ENCODE measurements at regions not wholly inside any gene's neighbourhood (a gene's known extent, or its start where the extent isn't known, plus 50 kb on each side); places are given as distances from the start of the nearest gene placed in this dataset.

GRCh38 chr7:125563964-125564529 lies 634.4 kb upstream of the POT1 start:
- peak; percentile 42 for DNase-seq (ENCODE audit: low spot score)

GRCh38 chr7:125563557-125563956 lies 633.9 kb upstream of the POT1 start:
- no peak for DNase-seq (ENCODE audit: low spot score)

- no peak for DNase-seq (ENCODE audit: low spot score)
These were observed 631.4 kb upstream of the POT1 start for GRCh38 chr7:125561006-125561405.

GRCh38 chr7:125559921-125560320 lies 630.3 kb upstream of the POT1 start:
- DNase-seq (ENCODE audit: low spot score) = no peak

GRCh38 chr7:125555916-125556315 lies 626.3 kb upstream of the POT1 start:
- no peak for DNase-seq (ENCODE audit: low spot score)

- DNase-seq (ENCODE audit: low spot score) = no peak
These were observed 621.4 kb upstream of the POT1 start for GRCh38 chr7:125551008-125551407.

GRCh38 chr7:125547505-125547904 lies 617.9 kb upstream of the POT1 start:
- DNase-seq (ENCODE audit: low spot score) = no peak

- DNase-seq (ENCODE audit: low spot score) = no peak
These were observed 600.9 kb upstream of the POT1 start for GRCh38 chr7:125530553-125530952.

- no peak for DNase-seq (ENCODE audit: low spot score)
These were observed 599.6 kb upstream of the POT1 start for GRCh38 chr7:125529249-125529648.

- DNase-seq (ENCODE audit: low spot score) = no peak
These were observed 597.3 kb upstream of the POT1 start for GRCh38 chr7:125526958-125527357.

GRCh38 chr7:125526092-125526491 lies 596.5 kb upstream of the POT1 start:
- DNase-seq (ENCODE audit: low spot score) = no peak

GRCh38 chr7:125516194-125516593 lies 586.6 kb upstream of the POT1 start:
- no peak for DNase-seq (ENCODE audit: low spot score)

- DNase-seq (ENCODE audit: low spot score) = no peak
These were observed 582.7 kb upstream of the POT1 start for GRCh38 chr7:125512373-125512772.

GRCh38 chr7:125511310-125511709 lies 581.7 kb upstream of the POT1 start:
- DNase-seq (ENCODE audit: low spot score) = no peak

- DNase-seq (ENCODE audit: low spot score) = no peak
These were observed 576.7 kb upstream of the POT1 start for GRCh38 chr7:125506331-125506730.

- no peak for DNase-seq (ENCODE audit: low spot score)
These were observed 575.2 kb upstream of the POT1 start for GRCh38 chr7:125504848-125505247.

- no peak for DNase-seq (ENCODE audit: low spot score)
These were observed 566.4 kb upstream of the POT1 start for GRCh38 chr7:125495997-125496396.

- DNase-seq (ENCODE audit: low spot score) = no peak
These were observed 562.9 kb upstream of the POT1 start for GRCh38 chr7:125492521-125492920.

GRCh38 chr7:125491137-125491536 lies 561.5 kb upstream of the POT1 start:
- DNase-seq (ENCODE audit: low spot score) = no peak

- no peak for DNase-seq (ENCODE audit: low spot score)
These were observed 560.5 kb upstream of the POT1 start for GRCh38 chr7:125490167-125490566.

- no peak for DNase-seq (ENCODE audit: low spot score)
These were observed 555.6 kb upstream of the POT1 start for GRCh38 chr7:125485223-125485622.

- no peak for DNase-seq (ENCODE audit: low spot score)
These were observed 555.1 kb upstream of the POT1 start for GRCh38 chr7:125484755-125485154.

GRCh38 chr7:125481323-125481722 lies 551.7 kb upstream of the POT1 start:
- no peak for DNase-seq (ENCODE audit: low spot score)

GRCh38 chr7:125480762-125481161 lies 551.1 kb upstream of the POT1 start:
- DNase-seq (ENCODE audit: low spot score) = no peak

GRCh38 chr7:125468855-125469174 lies 539.2 kb upstream of the POT1 start:
- no peak for DNase-seq (ENCODE audit: low spot score)

Measured in COLO829 (cell line).